ENCODE measurements at regions not wholly inside any gene's neighbourhood (a gene's known extent, or its start where the extent isn't known, plus 50 kb on each side); places are given as distances from the start of the nearest gene placed in this dataset.
A peak's percentile ranks its signal among the peaks of the same experiment; 100 is the strongest.

- TF ChIP-seq CTCF (IDR thresholded peaks at IDR 0.05) (peak; percentile 79), SIN3A (IDR thresholded peaks at IDR 0.05; ENCODE audit: borderline replicate concordance, insufficient read depth, low read depth, low read length) (no peak), TCF7L2 (IDR thresholded peaks at IDR 0.05; ENCODE audit: low read depth, low read length) (no peak)
Observed at GRCh38 chr5:133754575-133755169, 142.3 kb upstream of the FSTL4 start.

All from Panc1 (cell line).